ENCODE measurements at regions not wholly inside any gene's neighbourhood (a gene's known extent, or its start where the extent isn't known, plus 50 kb on each side); places are given as distances from the start of the nearest gene placed in this dataset.

GRCh38 chr20:52704553-52704952 is 267.6 kb upstream of the TSHZ2 start:
- ChIA-PET POLR2A (no interaction called here), CTCF (ENCODE audit: low intra/inter-chr PET ratio, low total read pairs) (no interaction called here)
- no TSS peak for BruUV-seq (replicated peaks)
- no peaks in the 10 kb centered on the region for H3K27me3 ChIP-seq (ENCODE audit: control insufficient read depth in 1 of 2, insufficient read depth in 2 of 2, low read length in 2 of 2)
- no peak overlapping the region for H3K9ac ChIP-seq (ENCODE audit: insufficient read depth, low read depth, low read length)
- in situ Hi-C loops (cut with HindIII; ENCODE audit: extremely low pct_ligation_motif_present, low pct_unique_long_range_greater_than_20kb), result no loop called here
- no peaks in the 10 kb centered on the region for H3K79me2 ChIP-seq (ENCODE audit: insufficient read depth, low read length)
- FAIRE-seq, result no peak
- H3K36me3 ChIP-seq (replicated peaks in 1 of 2; ENCODE audit: control insufficient read depth in 1 of 2, insufficient read depth in 2 of 2, low read length in 2 of 2), result no peaks in the 10 kb centered on the region
- H3K9me3 ChIP-seq (ENCODE audit: low read length), result no peaks in the 10 kb centered on the region
- no peaks in the 10 kb centered on the region for H3K4me1 ChIP-seq (ENCODE audit: insufficient read depth, low read length)
- TF ChIP-seq, protein P1, sequence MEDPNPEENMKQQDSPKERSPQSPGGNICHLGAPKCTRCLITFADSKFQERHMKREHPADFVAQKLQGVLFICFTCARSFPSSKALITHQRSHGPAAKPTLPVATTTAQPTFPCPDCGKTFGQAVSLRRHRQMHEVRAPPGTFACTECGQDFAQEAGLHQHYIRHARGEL (CRISPR knock-in tag; IDR thresholded peaks at IDR 0.05), result no peak
- no peak for TF ChIP-seq CEBPG (CRISPR knock-in tag; IDR thresholded peaks at IDR 0.05)
- no peak for TF ChIP-seq PITX1 (CRISPR knock-in tag; IDR thresholded peaks at IDR 0.05)
- TF ChIP-seq ZNF710 (CRISPR knock-in tag; IDR thresholded peaks at IDR 0.05; ENCODE audit: borderline replicate concordance), result no peak
- no peak for TF ChIP-seq SP5 (CRISPR knock-in tag; IDR thresholded peaks at IDR 0.05; ENCODE audit: borderline replicate concordance, low read depth)
- TF ChIP-seq, protein P2, sequence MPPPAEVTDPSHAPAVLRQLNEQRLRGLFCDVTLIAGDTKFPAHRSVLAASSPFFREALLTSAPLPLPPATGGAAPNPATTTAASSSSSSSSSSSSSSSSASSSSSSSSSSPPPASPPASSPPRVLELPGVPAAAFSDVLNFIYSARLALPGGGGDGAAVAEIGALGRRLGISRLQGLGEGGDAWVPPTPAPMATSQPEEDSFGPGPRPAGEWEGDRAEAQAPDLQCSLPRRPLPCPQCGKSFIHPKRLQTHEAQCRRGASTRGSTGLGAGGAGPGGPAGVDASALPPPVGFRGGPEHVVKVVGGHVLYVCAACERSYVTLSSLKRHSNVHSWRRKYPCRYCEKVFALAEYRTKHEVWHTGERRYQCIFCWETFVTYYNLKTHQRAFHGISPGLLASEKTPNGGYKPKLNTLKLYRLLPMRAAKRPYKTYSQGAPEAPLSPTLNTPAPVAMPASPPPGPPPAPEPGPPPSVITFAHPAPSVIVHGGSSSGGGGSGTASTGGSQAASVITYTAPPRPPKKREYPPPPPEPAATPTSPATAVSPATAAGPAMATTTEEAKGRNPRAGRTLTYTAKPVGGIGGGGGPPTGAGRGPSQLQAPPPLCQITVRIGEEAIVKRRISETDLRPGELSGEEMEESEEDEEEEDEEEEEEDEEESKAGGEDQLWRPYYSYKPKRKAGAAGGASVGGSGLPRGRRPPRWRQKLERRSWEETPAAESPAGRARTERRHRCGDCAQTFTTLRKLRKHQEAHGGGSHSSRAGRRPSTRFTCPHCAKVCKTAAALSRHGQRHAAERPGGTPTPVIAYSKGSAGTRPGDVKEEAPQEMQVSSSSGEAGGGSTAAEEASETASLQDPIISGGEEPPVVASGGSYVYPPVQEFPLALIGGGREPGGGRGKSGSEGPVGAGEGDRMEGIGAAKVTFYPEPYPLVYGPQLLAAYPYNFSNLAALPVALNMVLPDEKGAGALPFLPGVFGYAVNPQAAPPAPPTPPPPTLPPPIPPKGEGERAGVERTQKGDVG (CRISPR knock-in tag; IDR thresholded peaks at IDR 0.05; ENCODE audit: borderline replicate concordance), result no peak
- no peak for TF ChIP-seq ZNF891 (CRISPR knock-in tag; IDR thresholded peaks at IDR 0.05)
- TF ChIP-seq HES4 (CRISPR knock-in tag; IDR thresholded peaks at IDR 0.05; ENCODE audit: borderline replicate concordance), result no peak
- TF ChIP-seq JDP2 (CRISPR knock-in tag; IDR thresholded peaks at IDR 0.05; ENCODE audit: borderline replicate concordance), result no peak
- no peak for TF ChIP-seq CAMTA2 (CRISPR knock-in tag; IDR thresholded peaks at IDR 0.05; ENCODE audit: borderline replicate concordance)
- TF ChIP-seq, protein P3, sequence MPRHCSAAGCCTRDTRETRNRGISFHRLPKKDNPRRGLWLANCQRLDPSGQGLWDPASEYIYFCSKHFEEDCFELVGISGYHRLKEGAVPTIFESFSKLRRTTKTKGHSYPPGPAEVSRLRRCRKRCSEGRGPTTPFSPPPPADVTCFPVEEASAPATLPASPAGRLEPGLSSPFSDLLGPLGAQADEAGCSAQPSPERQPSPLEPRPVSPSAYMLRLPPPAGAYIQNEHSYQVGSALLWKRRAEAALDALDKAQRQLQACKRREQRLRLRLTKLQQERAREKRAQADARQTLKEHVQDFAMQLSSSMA (CRISPR knock-in tag; IDR thresholded peaks at IDR 0.05), result no peak
- H3K4me3 ChIP-seq (replicated peaks in 1 of 3; ENCODE audit: insufficient read depth in 1 of 3, low read depth in 2 of 3, low read length in 3 of 3), result no peak overlapping the region
- ATAC-seq, result no peak
- H2AFZ ChIP-seq (ENCODE audit: low read length), result no peak overlapping the region
- no peak for DNase-seq (ENCODE audit: low spot score)
- H4K20me1 ChIP-seq (ENCODE audit: insufficient read depth, low read length), result no peaks in the 10 kb centered on the region
- no peak overlapping the region for H3K27ac ChIP-seq (ENCODE audit: extremely low read length, insufficient read depth, low read length)
- no peak overlapping the region for H3K4me2 ChIP-seq (ENCODE audit: low read depth, low read length)
- intact Hi-C loops (cut with micrococcal nuclease; ENCODE audit: unreplicated experiment), result no loop called here
- WGBS (ENCODE audit: low lambda C conversion rate), result 2% methylated on average over 1 of the region's 1 CpG
